ENCODE measurements at regions not wholly inside any gene's neighbourhood (a gene's known extent, or its start where the extent isn't known, plus 50 kb on each side); places are given as distances from the start of the nearest gene placed in this dataset.
"Not testable (repeated sequence)": the region's sequence is repeated elsewhere in the genome, so short reads cannot be mapped to it uniquely, and the experiment has no call there.

- DNase-seq (ENCODE audit: low spot score) = no peak
These were observed 479.9 kb upstream of the RBFOX1 start for GRCh38 chr16:6852643-6853225.

GRCh38 chr16:6846452-6846851 is 486.2 kb upstream of the RBFOX1 start:
- DNase-seq (ENCODE audit: low spot score) = no peak

GRCh38 chr16:6841392-6841791 is 491.3 kb upstream of the RBFOX1 start:
- DNase-seq (ENCODE audit: low spot score) = no peak

- DNase-seq (ENCODE audit: low spot score) = no peak
These were observed 494.9 kb upstream of the RBFOX1 start for GRCh38 chr16:6837722-6838121.

GRCh38 chr16:6836766-6837165 is 495.9 kb upstream of the RBFOX1 start:
- no peak for DNase-seq (ENCODE audit: low spot score)

GRCh38 chr16:6835941-6836340 is 496.7 kb upstream of the RBFOX1 start:
- DNase-seq (ENCODE audit: low spot score) = no peak

- DNase-seq (ENCODE audit: low spot score) = no peak
These were observed 497.1 kb upstream of the RBFOX1 start for GRCh38 chr16:6835516-6835915.

- no peak for DNase-seq (ENCODE audit: low spot score)
These were observed 504.0 kb upstream of the RBFOX1 start for GRCh38 chr16:6828690-6829089.

GRCh38 chr16:6827931-6828330 is 504.7 kb upstream of the RBFOX1 start:
- DNase-seq (ENCODE audit: low spot score) = no peak

- DNase-seq (ENCODE audit: low spot score) = no peak
These were observed 505.4 kb upstream of the RBFOX1 start for GRCh38 chr16:6827267-6827666.

GRCh38 chr16:6822041-6822440 is 510.6 kb upstream of the RBFOX1 start:
- DNase-seq (ENCODE audit: low spot score) = no peak

GRCh38 chr16:6804461-6804860 is 528.2 kb upstream of the RBFOX1 start:
- DNase-seq (ENCODE audit: low spot score) = no peak

- DNase-seq (ENCODE audit: low spot score) = no peak
These were observed 529.5 kb upstream of the RBFOX1 start for GRCh38 chr16:6803176-6803575.

GRCh38 chr16:6797223-6797622 is 535.4 kb upstream of the RBFOX1 start:
- DNase-seq (ENCODE audit: low spot score) = no peak

- DNase-seq (ENCODE audit: low spot score) = no peak
These were observed 555.0 kb upstream of the RBFOX1 start for GRCh38 chr16:6777624-6778023.

GRCh38 chr16:6775712-6776111 is 556.9 kb upstream of the RBFOX1 start:
- no peak for DNase-seq (ENCODE audit: low spot score)

GRCh38 chr16:6771956-6772355 is 560.7 kb upstream of the RBFOX1 start:
- DNase-seq (ENCODE audit: low spot score) = no peak

- DNase-seq (ENCODE audit: low spot score) = no peak
These were observed 579.1 kb upstream of the RBFOX1 start for GRCh38 chr16:6753553-6753952.

- no peak for DNase-seq (ENCODE audit: low spot score)
These were observed 581.5 kb upstream of the RBFOX1 start for GRCh38 chr16:6751191-6751590.

GRCh38 chr16:6749698-6750097 is 582.9 kb upstream of the RBFOX1 start:
- DNase-seq (ENCODE audit: low spot score) = no peak

- not testable (repeated sequence) for DNase-seq (ENCODE audit: low spot score)
These were observed 596.3 kb upstream of the RBFOX1 start for GRCh38 chr16:6736302-6736701.

GRCh38 chr16:6735631-6736030 is 597.0 kb upstream of the RBFOX1 start:
- no peak for DNase-seq (ENCODE audit: low spot score)

- DNase-seq (ENCODE audit: low spot score) = no peak
These were observed 600.5 kb upstream of the RBFOX1 start for GRCh38 chr16:6732166-6732565.

GRCh38 chr16:6728381-6728780 is 604.3 kb upstream of the RBFOX1 start:
- DNase-seq (ENCODE audit: low spot score) = no peak

GRCh38 chr16:6726621-6727020 is 606.0 kb upstream of the RBFOX1 start:
- DNase-seq (ENCODE audit: low spot score) = no peak

Data from CD4-positive, alpha-beta T cell treated with Interleukin-15 for 4 hours (primary cell).